Stimulated activated CD4-positive, alpha-beta T cell treated with anti-CD3 and anti-CD28 coated beads, Interleukin-1b, Interleukin-23, amount 100 ng/mL, for 24 hours (primary cell): ENCODE measurements at regions not wholly inside any gene's neighbourhood (a gene's known extent, or its start where the extent isn't known, plus 50 kb on each side); places are given as distances from the start of the nearest gene placed in this dataset.

Experiments
- DNase-seq, 4 experiments: peaks; one replicate each; pipeline ENCODE4 v3.0.0-alpha.2; 2020; ENCODE audit warnings: low read depth in 4 of 4, low spot score in 1 of 4

- DNase-seq: no peak
These were observed 50.0 kb downstream of the NCOR2 start for GRCh38 chr12:124517260-124518050.

- no peak for DNase-seq
These were observed 50.6 kb downstream of the NCOR2 start for GRCh38 chr12:124516850-124517249.

DNA sequence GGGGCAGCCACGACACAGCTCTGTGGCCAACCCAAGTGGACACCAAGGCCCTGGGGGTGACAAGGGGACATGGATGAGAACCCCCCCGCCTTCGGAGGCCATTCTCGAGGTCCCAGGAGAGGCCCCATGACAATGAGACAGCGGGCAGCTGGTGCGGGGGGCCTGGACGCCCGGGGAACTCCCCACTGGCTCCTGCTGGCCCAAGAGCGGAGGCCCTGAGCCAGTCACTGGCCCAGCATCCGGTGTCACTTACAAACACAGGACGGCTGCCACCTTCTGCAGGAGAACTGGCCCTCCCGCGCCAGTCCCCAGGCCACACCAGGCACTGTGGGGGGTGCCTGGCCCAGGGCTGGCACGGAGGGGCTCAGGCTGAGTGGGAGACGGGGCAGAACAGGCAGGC lies 51.4 kb downstream of the NCOR2 start:
- DNase-seq: no peak

GRCh38 chr12:124514996-124515932 lies 52.1 kb downstream of the NCOR2 start:
- DNase-seq: no peak

DNA sequence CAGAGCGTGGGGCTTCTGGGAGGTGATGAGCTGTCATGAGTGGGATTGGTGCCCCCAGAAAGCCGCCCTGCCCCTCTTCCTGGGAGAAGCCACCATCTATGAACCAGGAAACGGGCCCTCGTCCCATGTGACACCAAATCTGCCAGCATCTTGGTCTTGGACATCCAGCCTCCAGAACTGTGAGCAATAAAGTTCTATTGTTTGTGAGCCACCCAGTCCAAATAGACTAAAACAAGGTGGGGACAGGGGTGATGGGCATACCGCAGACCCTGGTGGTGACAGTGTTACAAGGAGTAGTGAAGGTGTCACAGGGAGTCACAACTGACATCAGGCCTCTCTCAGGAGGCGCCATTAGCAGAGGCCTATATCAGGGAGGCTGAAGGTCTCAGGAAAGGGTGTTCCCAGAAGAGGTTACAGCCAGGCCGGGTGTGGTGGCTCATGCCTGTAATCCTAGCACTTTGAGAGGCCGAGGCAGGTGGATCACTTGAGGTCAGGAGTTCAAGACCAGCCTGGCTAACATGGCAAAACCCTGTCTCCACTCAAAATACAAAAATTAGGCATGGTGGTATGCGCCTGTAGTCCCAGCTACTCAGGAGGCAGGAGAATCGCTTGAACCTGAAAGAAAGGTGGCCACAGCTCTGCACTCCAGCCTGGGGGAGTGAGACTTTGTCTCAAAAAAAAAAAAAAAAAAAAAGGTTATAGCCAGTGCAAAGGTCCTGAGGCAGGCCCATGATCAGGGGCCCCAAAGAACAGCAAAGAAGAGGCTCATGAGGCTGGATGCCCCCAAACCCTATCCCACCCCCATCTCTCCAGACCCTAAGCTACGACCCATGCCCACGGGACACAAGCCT lies 53.0 kb downstream of the NCOR2 start:
- no peak for DNase-seq

GRCh38 chr12:124513297-124513867 lies 54.0 kb downstream of the NCOR2 start:
- no peak for DNase-seq

- no peak for DNase-seq
These were observed 54.6 kb downstream of the NCOR2 start for GRCh38 chr12:124512667-124513296.

DNA sequence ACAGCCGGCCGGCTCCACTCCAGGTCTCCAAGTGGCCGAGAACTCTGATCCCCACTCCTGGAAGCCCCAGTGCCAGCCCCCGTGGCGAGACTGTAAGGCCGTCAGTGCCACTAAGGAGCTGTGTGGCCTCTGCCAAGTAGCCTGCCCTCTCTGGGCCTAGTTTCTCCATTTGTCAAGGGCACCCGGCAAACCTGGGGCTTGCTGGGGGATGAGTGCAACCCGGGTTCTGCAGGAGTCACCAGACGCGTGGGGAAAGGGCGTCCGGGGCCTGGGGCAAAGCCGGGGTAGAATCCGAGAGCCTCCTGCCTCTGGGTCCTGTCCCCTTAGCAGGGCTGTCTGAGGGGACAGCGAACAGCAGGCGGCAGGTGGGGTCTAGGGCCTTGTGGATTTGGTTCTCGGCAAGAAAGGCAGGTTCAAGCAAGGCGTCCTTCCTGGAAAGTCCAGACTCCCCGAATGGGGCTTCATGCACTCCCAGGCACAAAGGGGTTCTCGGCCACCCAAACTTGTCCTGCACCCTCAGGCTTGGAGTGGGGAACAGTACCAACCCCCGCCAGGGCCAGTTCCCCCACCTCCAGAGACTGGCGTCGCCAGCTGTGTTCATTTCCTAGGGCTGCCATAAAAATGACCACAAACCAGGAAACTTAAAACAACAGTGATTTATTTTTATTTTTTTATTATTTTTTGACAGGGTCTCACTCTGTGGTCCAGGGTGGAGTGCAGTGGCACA lies 56.0 kb downstream of the NCOR2 start:
- DNase-seq: no peak

DNA sequence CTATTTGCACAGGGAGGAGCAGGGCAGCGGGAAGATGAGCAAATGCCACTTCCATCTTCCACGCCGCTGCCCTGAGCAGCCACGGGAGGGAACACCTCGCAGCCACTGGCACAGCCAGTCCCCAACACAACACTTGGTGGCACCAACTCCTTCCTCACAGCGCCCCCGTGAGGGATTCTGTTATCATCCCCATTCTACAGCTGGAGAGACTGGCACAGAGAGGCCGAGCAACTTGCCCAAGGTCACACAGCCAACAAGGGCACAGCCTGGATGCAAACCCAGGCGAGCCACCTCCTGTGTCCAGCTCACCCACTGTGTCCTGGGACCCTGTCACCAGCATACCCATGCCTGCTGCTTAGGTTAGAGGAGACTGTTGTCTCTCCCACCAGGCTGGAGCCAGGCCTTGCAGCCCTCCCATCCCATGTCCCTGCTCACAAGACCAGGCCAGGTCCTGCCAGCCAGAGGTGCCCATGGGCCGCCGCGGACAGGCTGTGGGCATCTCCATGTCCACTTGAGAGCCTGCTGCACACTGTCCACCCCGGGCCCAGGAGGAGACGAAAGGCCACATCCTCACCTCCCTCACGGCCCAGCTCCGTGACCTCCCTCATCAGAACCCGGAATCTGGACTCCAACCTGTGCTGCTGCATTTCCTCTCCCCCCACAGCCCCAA lies 57.0 kb downstream of the NCOR2 start:
- DNase-seq: no peak

DNA sequence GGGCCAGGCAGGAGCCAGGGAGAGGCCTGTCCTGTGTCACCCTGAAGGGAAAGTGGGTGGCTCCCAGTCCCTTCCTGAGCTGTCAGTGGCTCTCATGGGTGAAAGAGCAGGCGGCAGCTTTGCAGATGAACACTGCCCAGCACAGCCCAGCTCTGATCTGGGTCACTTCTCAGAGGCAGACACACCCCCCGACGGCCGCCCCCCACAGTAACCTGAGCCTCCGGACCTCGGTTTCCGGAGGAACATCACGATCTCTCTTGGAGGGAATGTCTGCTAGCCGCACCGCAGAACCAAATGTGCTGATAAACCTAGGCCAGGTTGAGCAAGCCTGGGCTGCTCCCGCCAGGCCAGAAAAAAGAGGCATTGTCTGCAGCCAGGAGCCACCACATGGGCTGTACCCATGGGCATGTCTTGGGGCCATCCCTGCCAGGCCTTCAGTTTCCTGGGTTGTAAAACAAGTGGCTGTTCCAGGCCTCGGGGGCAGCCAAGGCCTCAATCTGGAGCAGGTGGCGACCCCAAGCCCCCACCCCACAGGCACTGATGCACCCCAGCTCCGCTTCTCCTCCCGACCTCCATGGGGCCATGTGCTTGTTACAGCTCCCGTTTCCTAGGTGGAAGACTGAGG lies 57.6 kb downstream of the NCOR2 start:
- no peak for DNase-seq

DNA sequence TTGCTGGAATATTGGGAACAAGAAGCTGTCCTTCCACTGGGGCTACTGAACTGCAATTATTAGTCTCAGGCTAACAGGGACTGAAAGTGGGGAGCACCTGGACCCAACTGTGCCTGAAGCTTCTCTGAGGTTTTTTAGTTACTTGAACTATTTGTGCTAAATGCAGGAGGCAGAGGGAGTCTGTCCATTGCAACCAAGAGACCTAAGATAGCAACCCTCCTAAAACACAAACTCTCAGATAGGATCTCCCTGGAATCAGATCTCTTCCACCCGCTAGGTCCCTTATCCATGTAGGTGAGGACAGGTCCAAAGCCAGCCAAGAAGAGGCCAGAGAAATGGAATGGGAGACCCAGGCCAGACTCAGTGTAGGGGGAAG lies 58.1 kb downstream of the NCOR2 start:
- DNase-seq: no peak

DNA sequence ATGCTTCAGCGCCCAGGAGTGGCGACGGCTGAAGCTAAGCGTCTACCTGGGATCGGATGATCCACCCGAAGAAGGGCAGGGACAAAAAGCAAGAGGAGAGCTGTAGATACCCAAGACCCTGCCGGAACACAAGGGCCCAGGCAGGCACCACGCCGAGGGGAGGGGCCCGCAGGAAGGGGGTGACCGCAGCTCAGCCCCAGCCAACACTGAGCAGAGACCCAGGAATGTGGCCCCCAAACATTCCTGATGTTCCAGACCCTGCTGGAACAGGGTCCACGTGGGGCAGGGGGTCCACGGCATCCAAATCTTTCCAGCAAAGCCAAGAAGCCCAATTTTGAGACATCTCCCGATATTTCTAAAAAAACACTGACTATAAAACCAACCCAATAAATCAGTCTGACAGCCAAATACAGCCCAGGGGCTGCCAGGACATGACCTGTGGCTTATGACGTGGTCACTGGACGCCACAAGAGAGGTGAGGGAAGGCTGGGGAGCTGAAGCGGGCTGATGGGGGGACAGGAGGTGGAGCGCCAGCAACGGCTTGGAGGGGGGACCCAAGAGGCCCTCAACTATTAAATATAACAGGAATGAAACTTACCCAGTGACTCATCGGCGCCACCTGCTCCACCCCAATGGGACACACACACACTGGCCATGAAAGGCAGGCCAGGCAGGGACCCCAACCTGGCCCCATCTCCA lies 58.9 kb downstream of the NCOR2 start:
- no peak for DNase-seq

DNA sequence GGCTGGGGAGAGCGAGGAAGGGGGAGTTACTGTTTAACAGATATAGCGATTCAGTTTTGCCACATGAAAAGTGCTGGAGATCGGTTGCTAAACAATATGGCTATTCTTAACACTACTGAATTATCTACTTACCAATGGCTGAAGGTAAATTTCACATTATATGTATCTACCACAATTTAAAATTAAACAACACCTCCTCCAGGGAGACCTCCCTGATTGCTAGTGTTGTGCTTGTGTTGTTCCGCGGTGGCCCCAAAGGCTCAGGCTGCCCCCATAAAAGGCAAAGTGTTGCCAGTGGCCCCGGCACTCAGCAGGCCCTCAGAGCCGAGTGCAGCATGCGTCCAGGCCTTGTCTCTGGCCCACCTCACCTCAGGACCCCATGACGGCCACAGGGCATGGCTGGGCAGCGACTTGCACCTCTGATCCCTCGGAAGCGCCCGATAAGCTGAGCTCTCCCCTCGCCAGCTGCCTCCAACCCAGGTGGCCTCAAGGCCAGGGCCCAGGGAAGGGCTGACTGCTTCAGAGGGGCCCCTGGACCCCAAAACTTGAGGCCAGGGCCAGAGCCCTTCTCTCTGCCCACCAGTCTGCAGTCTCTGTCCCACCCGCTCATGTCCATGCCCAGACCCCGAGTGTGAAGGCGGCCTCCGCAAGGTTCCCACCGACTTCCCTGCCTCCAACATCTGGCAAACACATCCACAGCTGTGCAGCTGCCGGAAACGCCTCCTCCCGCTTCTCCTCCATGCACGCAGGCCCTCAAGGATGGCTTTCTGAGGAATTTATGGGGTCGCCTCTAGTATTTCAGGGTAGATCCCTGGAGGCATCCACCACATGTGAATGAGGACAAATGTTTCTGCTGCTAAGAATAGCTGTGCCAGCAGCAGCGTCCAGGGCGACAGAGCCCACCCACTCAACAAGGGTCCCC lies 60.0 kb downstream of the NCOR2 start:
- DNase-seq: no peak

DNA sequence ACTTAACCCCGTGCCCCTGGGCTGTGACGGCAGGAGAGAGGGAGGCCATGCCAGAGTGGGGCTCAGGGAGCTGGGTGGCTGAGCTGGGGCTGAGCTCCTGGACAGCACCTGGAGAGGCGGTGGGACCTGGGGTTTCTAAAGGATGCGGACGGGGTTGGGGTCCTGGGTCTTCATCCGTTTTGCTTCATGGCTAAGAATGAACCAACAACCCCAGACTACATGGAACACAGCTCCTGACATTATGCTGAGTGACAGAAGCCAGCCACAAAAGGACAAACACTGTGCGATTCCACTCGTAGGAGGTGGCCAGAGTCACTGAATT lies 60.6 kb downstream of the NCOR2 start:
- DNase-seq: no peak

GRCh38 chr12:124506145-124506831 lies 61.1 kb downstream of the NCOR2 start:
- DNase-seq: no peak

DNA sequence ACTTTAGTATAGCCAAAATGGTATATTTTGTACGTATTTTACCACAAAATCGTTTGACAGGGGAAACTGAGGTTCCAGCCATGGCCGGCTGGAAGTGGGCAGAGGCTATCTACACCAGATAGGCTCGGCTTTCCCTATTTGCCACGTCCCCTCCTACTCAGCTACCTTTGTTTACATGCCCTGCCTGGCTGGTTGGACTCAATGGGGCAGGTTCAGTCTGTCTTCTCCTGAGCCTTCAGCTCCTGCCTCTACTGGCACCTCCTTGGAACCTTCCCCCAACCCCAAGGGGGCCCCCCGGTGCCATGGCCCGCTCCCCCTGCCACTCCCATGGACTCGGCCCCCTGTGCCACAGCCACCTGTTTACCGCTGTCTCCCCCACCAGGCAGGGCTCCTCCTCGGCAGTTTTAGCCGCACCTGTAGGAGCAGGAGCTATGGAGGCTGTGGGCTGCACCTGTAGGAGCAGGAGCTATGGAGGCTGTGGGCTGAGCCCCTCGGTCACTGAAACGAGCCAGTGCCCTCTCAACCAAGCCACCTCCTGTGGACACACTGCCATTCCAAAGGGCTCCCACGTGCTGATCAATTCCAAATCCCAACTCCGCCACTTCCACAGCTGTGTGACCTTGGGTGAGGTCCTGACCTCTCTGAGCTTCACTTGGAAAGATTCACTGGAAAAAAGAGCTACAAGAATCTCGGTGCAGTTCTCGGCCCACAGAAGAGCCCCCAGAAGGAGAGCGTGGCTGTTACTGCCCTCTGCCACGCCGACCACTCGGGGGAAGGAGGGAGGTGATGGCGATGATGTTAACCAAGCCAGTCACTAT lies 62.2 kb downstream of the NCOR2 start:
- no peak for DNase-seq
